H1 (cell line): ENCODE measurements at regions not wholly inside any gene's neighbourhood (a gene's known extent, or its start where the extent isn't known, plus 50 kb on each side); places are given as distances from the start of the nearest gene placed in this dataset.

Experiments used
- CTCF ChIA-PET: fragments of 300-600 bp; sonication (Branson Sonifier 250); formaldehyde crosslinking; loops from one replicate; lab custom pipeline; 2021; ENCODE audit not compliant: partially characterized antibody; lab: Charles Lee
- POLR2A ChIA-PET: fragments of 300-600 bp; sonication (Branson Sonifier 250); formaldehyde crosslinking; loops from one replicate; lab custom pipeline; 2021; ENCODE audit warnings: inconsistent platforms; ENCODE audit not compliant: partially characterized antibody; lab: Charles Lee
- DNase-seq, 2 experiments: peaks; one replicate each; pipeline versions ENCODE4 v3.0.0 to v3.0.0-alpha.2; 2010 to 2022; ENCODE audit warnings: low spot score in 2 of 2, low read depth in 1 of 2, mixed read lengths in 1 of 2
- FAIRE-seq: peaks from 2 replicates; lab custom pipeline; 2011; peaks lifted over from hg19 to GRCh38; lab: Jason Lieb, UNC
- H2AFZ ChIP-seq: 2 replicates; pipeline ENCODE4 v1.8.1; 2012; ENCODE audit warnings: low read length, inconsistent platforms
- H2AK5ac ChIP-seq: 2 replicates; pipeline ENCODE4 v1.6.1; 2013; ENCODE audit warnings: low read depth, low read length
- H2BK120ac ChIP-seq: replicated peaks from 2 replicates; pipeline ENCODE3; 2013; ENCODE audit warnings: low read depth, low read length, inconsistent platforms
- H2BK12ac ChIP-seq: 2 replicates; pipeline ENCODE4 v1.6.1; 2013; ENCODE audit warnings: low read depth, low read length
- H2BK15ac ChIP-seq: 2 replicates; pipeline ENCODE4 v1.6.1; 2013; ENCODE audit warnings: low read length
- H2BK20ac ChIP-seq: 2 replicates; pipeline ENCODE4 v1.6.1; 2013; ENCODE audit warnings: low read length
- H2BK5ac ChIP-seq: 2 replicates; pipeline ENCODE4 v1.6.1; 2013; ENCODE audit warnings: low read depth, low read length
- H3K14ac ChIP-seq: 2 replicates; pipeline ENCODE4 v1.6.1; 2013; ENCODE audit warnings: inconsistent platforms; ENCODE audit not compliant: insufficient read length
- H3K18ac ChIP-seq: 2 replicates; pipeline ENCODE4 v1.6.1; 2013; ENCODE audit warnings: low read length; ENCODE audit errors: extremely low read depth
- H3K23ac ChIP-seq: 2 replicates; pipeline ENCODE4 v1.6.1; 2013; ENCODE audit warnings: inconsistent platforms; ENCODE audit not compliant: insufficient read length
- H3K23me2 ChIP-seq: 2 replicates; pipeline ENCODE4 v1.6.1; 2013; ENCODE audit warnings: low read depth, low read length
- H3K27ac ChIP-seq: 2 replicates; pipeline ENCODE4 v1.6.1; 2011; ENCODE audit warnings: low read depth, low read length, inconsistent platforms
- H3K27me3 ChIP-seq, 4 experiments: replicated peaks in 1 of 4; 1 replicate in 1 of 4; 2 replicates in 3 of 4; pipeline versions ENCODE4 v1.6.1 to v1.8.1; 2011 to 2013; ENCODE audit warnings: low read length in 3 of 4, mild to moderate bottlenecking in 3 of 4, inconsistent platforms in 2 of 4, mixed read lengths in 2 of 4, moderate library complexity in 1 of 4; ENCODE audit not compliant: control insufficient read depth in 3 of 4, insufficient read depth in 3 of 4; ENCODE audit errors: extremely low read depth in 1 of 4
- H3K36me3 ChIP-seq, 4 experiments: 2 replicates each; pipeline versions ENCODE4 v1.6.1 to v1.8.1; 2011 to 2013; ENCODE audit warnings: mild to moderate bottlenecking in 4 of 4, low read length in 3 of 4, moderate library complexity in 2 of 4, control low read depth in 1 of 4, inconsistent platforms in 1 of 4; ENCODE audit not compliant: insufficient read depth in 4 of 4, control insufficient read depth in 2 of 4
- H3K4ac ChIP-seq: replicated peaks from 2 replicates; pipeline ENCODE3; 2013; ENCODE audit warnings: low read length, low read depth, mixed read lengths, inconsistent platforms; ENCODE audit not compliant: insufficient read length
- H3K4me1 ChIP-seq, 4 experiments: replicated peaks in 1 of 4; 1 replicate in 1 of 4; 2 replicates in 3 of 4; pipeline versions ENCODE4 v1.6.1 to v1.8.1; 2011 to 2013; ENCODE audit warnings: low read length in 3 of 4, inconsistent platforms in 2 of 4, mixed read lengths in 1 of 4; ENCODE audit not compliant: insufficient read depth in 4 of 4, control insufficient read depth in 3 of 4
- H3K4me2 ChIP-seq, 2 experiments: 2 replicates each; pipeline versions ENCODE4 v1.6.1 to v1.8.1; 2011 to 2013; ENCODE audit warnings: low read depth in 2 of 2, low read length in 2 of 2, control low read depth in 1 of 2, inconsistent platforms in 1 of 2, mild to moderate bottlenecking in 1 of 2; ENCODE audit not compliant: insufficient read depth in 1 of 2
- H3K4me3 ChIP-seq, 4 experiments: fragments of 200-600, 300-600 bp in 1 of 4; sonication (generic), shearing (Covaris generic), sonication (Bioruptor Twin) in 1 of 4; 2 replicates each; pipeline versions ENCODE4 v1.5.1 to v1.8.1; 2011 to 2016; ENCODE audit warnings: low read length in 4 of 4, low read depth in 3 of 4, control low read depth in 2 of 4, inconsistent platforms in 2 of 4, mild to moderate bottlenecking in 2 of 4, mixed read lengths in 1 of 4, moderate library complexity in 1 of 4; ENCODE audit not compliant: insufficient read depth in 2 of 4; ENCODE audit errors: extremely low read depth in 1 of 4
- H3K56ac ChIP-seq: replicated peaks from 2 replicates; pipeline ENCODE3; 2013; ENCODE audit warnings: low read depth, mild to moderate bottlenecking, mixed read lengths, low read length, inconsistent platforms; ENCODE audit not compliant: insufficient read length
- H3K79me1 ChIP-seq: 2 replicates; pipeline ENCODE4 v1.6.1; 2013; ENCODE audit warnings: low read depth, low read length, control low read depth
- H3K79me2 ChIP-seq, 2 experiments: 2 replicates each; pipeline versions ENCODE4 v1.6.1 to v1.8.1; 2012 to 2013; ENCODE audit warnings: low read length in 2 of 2, mild to moderate bottlenecking in 2 of 2, inconsistent platforms in 1 of 2; ENCODE audit not compliant: insufficient read depth in 2 of 2, control insufficient read depth in 1 of 2
- H3K9ac ChIP-seq, 4 experiments: replicated peaks in 1 of 4; 1 replicate in 1 of 4; 2 replicates in 3 of 4; pipeline versions ENCODE4 v1.6.1 to v1.8.1; 2011 to 2013; ENCODE audit warnings: low read depth in 3 of 4, low read length in 3 of 4, control low read depth in 2 of 4, mild to moderate bottlenecking in 2 of 4, moderate library complexity in 2 of 4, inconsistent platforms in 1 of 4; ENCODE audit errors: extremely low read depth in 1 of 4
- H3K9me3 ChIP-seq, 2 experiments: 2 replicates each; pipeline versions ENCODE4 v1.6.1 to v1.8.1; 2012 to 2013; ENCODE audit warnings: mild to moderate bottlenecking in 2 of 2, moderate library complexity in 2 of 2, control low read depth in 1 of 2, inconsistent platforms in 1 of 2, low read depth in 1 of 2, low read length in 1 of 2, mixed read lengths in 1 of 2; ENCODE audit not compliant: insufficient read depth in 2 of 2
- H4K20me1 ChIP-seq, 2 experiments: replicated peaks in 1 of 2; 2 replicates each; pipeline versions ENCODE3 to v1.8.1; 2011 to 2013; ENCODE audit warnings: inconsistent platforms in 2 of 2, low read length in 2 of 2, mild to moderate bottlenecking in 1 of 2; ENCODE audit not compliant: insufficient read depth in 2 of 2, control insufficient read depth in 1 of 2
- H4K5ac ChIP-seq: 2 replicates; pipeline ENCODE4 v1.6.1; 2013; ENCODE audit warnings: low read length, low read depth, mixed read lengths, inconsistent platforms; ENCODE audit not compliant: insufficient read length
- H4K8ac ChIP-seq: 2 replicates; pipeline ENCODE4 v1.8.0; 2013; ENCODE audit warnings: mild to moderate bottlenecking, moderate library complexity, low read length, inconsistent platforms; ENCODE audit not compliant: insufficient read depth; ENCODE audit errors: extremely low read depth
- H4K91ac ChIP-seq: replicated peaks from 2 replicates; pipeline ENCODE3; 2013; ENCODE audit warnings: low read length, mixed read lengths, inconsistent platforms; ENCODE audit not compliant: insufficient read length
- BRCA1 ChIP-seq: IDR thresholded peaks from 2 replicates; pipeline ENCODE4 v1.6.1; 2012; ENCODE audit warnings: low read depth, low read length, improper control_type of control experiment
- CEBPB ChIP-seq: IDR thresholded peaks from 2 replicates; pipeline ENCODE4 v1.6.1; 2012; ENCODE audit warnings: low read depth, low read length
- HDAC2 ChIP-seq, 2 experiments: fragments of 300-600 bp in 1 of 2; sonication (generic) in 1 of 2; IDR thresholded peaks; 2 replicates each; pipeline ENCODE4 v1.6.1; 2011 to 2012; ENCODE audit warnings: low read depth in 2 of 2, low read length in 2 of 2, mild to moderate bottlenecking in 2 of 2, moderate library complexity in 2 of 2, borderline replicate concordance in 1 of 2, inconsistent platforms in 1 of 2
- KDM4A ChIP-seq: IDR thresholded peaks from one replicate; pipeline ENCODE4 v1.7.1; 2012; ENCODE audit warnings: low read depth, mild to moderate bottlenecking, moderate library complexity, low read length, inconsistent platforms; ENCODE audit not compliant: severe bottlenecking
- POLR2A ChIP-seq, 2 experiments: IDR thresholded peaks; 1 replicate in 1 of 2; 2 replicates in 1 of 2; pipeline ENCODE4 v1.6.1; 2011; ENCODE audit warnings: low read depth in 2 of 2, low read length in 2 of 2, mild to moderate bottlenecking in 2 of 2; ENCODE audit errors: control extremely low read depth in 1 of 2
- RBBP5 ChIP-seq: IDR thresholded peaks from 2 replicates; pipeline ENCODE4 v1.7.1; 2012; ENCODE audit warnings: low read depth, mild to moderate bottlenecking, inconsistent platforms, low read length, moderate library complexity, borderline replicate concordance
- SIN3A ChIP-seq, 2 experiments: IDR thresholded peaks in 1 of 2; conservative IDR thresholded peaks in 1 of 2; 2 replicates each; pipeline ENCODE4 v1.6.1; 2011 to 2012; ENCODE audit warnings: low read length in 2 of 2, improper control_type of control experiment in 1 of 2, low read depth in 1 of 2, mild to moderate bottlenecking in 1 of 2
- SIRT6 ChIP-seq: IDR thresholded peaks from one replicate; pipeline ENCODE4 v1.7.1; 2012; ENCODE audit warnings: low read length, inconsistent platforms
- SP1 ChIP-seq: IDR thresholded peaks from 2 replicates; pipeline ENCODE4 v1.6.1; 2011; ENCODE audit warnings: low read depth, low read length
- TAF1 ChIP-seq: IDR thresholded peaks from 2 replicates; pipeline ENCODE4 v1.6.1; 2011; ENCODE audit warnings: mild to moderate bottlenecking, low read depth, low read length
- TCF12 ChIP-seq: IDR thresholded peaks from 2 replicates; pipeline ENCODE4 v1.6.1; 2011; ENCODE audit warnings: low read depth, mild to moderate bottlenecking, low read length
- TEAD4 ChIP-seq: IDR thresholded peaks from 2 replicates; pipeline ENCODE4 v1.6.1; 2012; ENCODE audit warnings: low read depth, low read length, inconsistent platforms, mixed read lengths
- WGBS, 2 experiments: shearing (Covaris generic) in 1 of 2; methylation state at CpG; one replicate each; pipeline versions ENCODE4 v1.1.6 to v1.1.7; 2013 to 2015; ENCODE audit warnings: low lambda C conversion rate in 2 of 2, mixed read lengths in 2 of 2, inconsistent platforms in 1 of 2, low coverage in 1 of 2, missing lambda C conversion rate in 1 of 2; ENCODE audit not compliant: insufficient replicate concordance in 2 of 2, insufficient coverage in 1 of 2, insufficient read length in 1 of 2; ENCODE audit errors: extremely low coverage in 1 of 2, missing lambda C conversion rate in 1 of 2; 5-methylcytosine and 5-hydroxymethylcytosine counted together
- TF ChIP-seq, protein P1 (sequence below), 3 experiments: IDR thresholded peaks; 1 replicate in 2 of 3; 2 replicates in 1 of 3; pipeline versions ENCODE4 v1.5.1 to v1.6.1; 2011; ENCODE audit warnings: low read length in 3 of 3, mild to moderate bottlenecking in 3 of 3, inconsistent platforms in 2 of 3, low read depth in 1 of 3, moderate library complexity in 1 of 3; ENCODE audit not compliant: insufficient read depth in 1 of 3; ENCODE audit errors: control extremely low read depth in 1 of 3

DNA sequence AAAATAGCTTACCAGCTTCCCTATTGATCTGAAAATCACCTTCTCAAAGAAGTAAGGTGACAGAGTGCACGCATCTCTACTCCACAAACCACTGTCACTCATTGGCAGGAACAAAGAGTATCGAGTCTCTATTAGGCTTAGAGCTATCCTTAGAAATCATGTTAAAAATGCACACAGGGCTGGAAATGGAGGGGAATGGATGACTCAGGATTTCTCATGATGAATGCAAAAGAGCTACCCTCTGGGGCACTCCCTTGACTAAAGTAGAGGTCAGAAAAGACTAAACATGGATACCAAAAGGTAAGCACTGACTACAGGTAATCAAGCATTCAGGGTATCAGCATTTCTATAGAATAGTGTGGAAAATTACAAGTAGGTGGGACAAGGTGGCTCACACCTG, 96.1 kb upstream of the ANO4 start:
- CTCF ChIA-PET = interaction anchor here (1.0 to 2.3 kb wide), 2 partner anchors 17 to 27 kb away, joined by 3 to 10 read pairs; no protein-coding TSS in a partner anchor
- TF ChIP-seq SIRT6 (no peak), TAF1 (no peak), RBBP5 (no peak), TEAD4 (no peak), BRCA1 (no peak), CEBPB (no peak), SIN3A (conservative IDR thresholded peaks at IDR 0.05 in 1 of 2, IDR thresholded peaks at IDR 0.05 in 1 of 2; ENCODE audit: low read depth in 1 of 2, low read length in 2 of 2) (no peak), POLR2A (IDR thresholded peaks at IDR 0.05; ENCODE audit: control extremely low read depth in 1 of 2, low read depth in 2 of 2, low read length in 2 of 2) (no peak), KDM4A (no peak), SP1 (no peak), TCF12 (no peak), HDAC2 (IDR thresholded peaks at IDR 0.05; ENCODE audit: borderline replicate concordance in 1 of 2, low read depth in 2 of 2, low read length in 2 of 2) (no peak)
- TF ChIP-seq, protein P1, sequence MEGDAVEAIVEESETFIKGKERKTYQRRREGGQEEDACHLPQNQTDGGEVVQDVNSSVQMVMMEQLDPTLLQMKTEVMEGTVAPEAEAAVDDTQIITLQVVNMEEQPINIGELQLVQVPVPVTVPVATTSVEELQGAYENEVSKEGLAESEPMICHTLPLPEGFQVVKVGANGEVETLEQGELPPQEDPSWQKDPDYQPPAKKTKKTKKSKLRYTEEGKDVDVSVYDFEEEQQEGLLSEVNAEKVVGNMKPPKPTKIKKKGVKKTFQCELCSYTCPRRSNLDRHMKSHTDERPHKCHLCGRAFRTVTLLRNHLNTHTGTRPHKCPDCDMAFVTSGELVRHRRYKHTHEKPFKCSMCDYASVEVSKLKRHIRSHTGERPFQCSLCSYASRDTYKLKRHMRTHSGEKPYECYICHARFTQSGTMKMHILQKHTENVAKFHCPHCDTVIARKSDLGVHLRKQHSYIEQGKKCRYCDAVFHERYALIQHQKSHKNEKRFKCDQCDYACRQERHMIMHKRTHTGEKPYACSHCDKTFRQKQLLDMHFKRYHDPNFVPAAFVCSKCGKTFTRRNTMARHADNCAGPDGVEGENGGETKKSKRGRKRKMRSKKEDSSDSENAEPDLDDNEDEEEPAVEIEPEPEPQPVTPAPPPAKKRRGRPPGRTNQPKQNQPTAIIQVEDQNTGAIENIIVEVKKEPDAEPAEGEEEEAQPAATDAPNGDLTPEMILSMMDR (IDR thresholded peaks at IDR 0.05; ENCODE audit: control extremely low read depth in 1 of 3, insufficient read depth in 1 of 3, low read depth in 1 of 3, low read length in 3 of 3) = no peak

More for the DNA sequence above, 96.1 kb upstream of the ANO4 start:
- H4K8ac ChIP-seq = no peak overlapping the region
- no peak overlapping the region for H2BK5ac ChIP-seq
- H3K4me2 ChIP-seq = no peak overlapping the region
- no peak overlapping the region for H3K27ac ChIP-seq
- no peak overlapping the region for H2BK15ac ChIP-seq
- no peaks in the 10 kb centered on the region for H4K20me1 ChIP-seq
- 95% methylated on average over 2 of the region's 2 CpGs; no CpG with 5 or more reads in 1 of the 2 experiments for WGBS, 2 experiments
- no peak overlapping the region for H3K4ac ChIP-seq
- no peak overlapping the region for H2BK120ac ChIP-seq
- no peaks in the 10 kb centered on the region for H3K27me3 ChIP-seq
- H2BK12ac ChIP-seq = no peak overlapping the region
- H3K56ac ChIP-seq = no peak overlapping the region
- no peak overlapping the region for H2BK20ac ChIP-seq
- POLR2A ChIA-PET = no interaction called here
- H3K79me2 ChIP-seq = no peaks in the 10 kb centered on the region
- peak overlapping the region; percentile 47; the same call in 1 of the 2 replicates for H2AFZ ChIP-seq
- DNase-seq = no peak
- H4K5ac ChIP-seq = no peak overlapping the region
- no peaks in the 10 kb centered on the region for H3K4me1 ChIP-seq
- H3K14ac ChIP-seq = no peak overlapping the region
- FAIRE-seq = no peak
- H3K23ac ChIP-seq = no peak overlapping the region
- no peaks in the 10 kb centered on the region for H3K79me1 ChIP-seq
- H3K36me3 ChIP-seq = no peaks in the 10 kb centered on the region
- no peak overlapping the region for H3K4me3 ChIP-seq
- H3K23me2 ChIP-seq = no peaks in the 10 kb centered on the region
- H2AK5ac ChIP-seq = no peak overlapping the region
- H3K9me3 ChIP-seq = no peaks in the 10 kb centered on the region
- no peak overlapping the region for H4K91ac ChIP-seq
- no peak overlapping the region for H3K9ac ChIP-seq
- no peak overlapping the region for H3K18ac ChIP-seq
